Osteoblast (primary cell): ENCODE measurements at regions not wholly inside any gene's neighbourhood (a gene's known extent, or its start where the extent isn't known, plus 50 kb on each side); places are given as distances from the start of the nearest gene placed in this dataset.

Source experiments
- DNase-seq: peaks from one replicate; pipeline ENCODE4 v3.0.0; 2011; ENCODE audit warnings: low spot score, mixed read lengths; ENCODE audit not compliant: insufficient read length; ENCODE audit errors: missing footprints
- H2AFZ ChIP-seq: 2 replicates; pipeline ENCODE4 v1.6.0; 2011; ENCODE audit warnings: mild to moderate bottlenecking, low read length
- H3K27ac ChIP-seq: 2 replicates; pipeline ENCODE4 v1.5.1; 2011; ENCODE audit warnings: mild to moderate bottlenecking, low read depth, low read length, moderate library complexity
- H3K27me3 ChIP-seq: 2 replicates; pipeline ENCODE4 v1.6.0; 2012; ENCODE audit warnings: mild to moderate bottlenecking, control low read depth, inconsistent platforms, low read length, moderate library complexity; ENCODE audit not compliant: insufficient read depth
- H3K36me3 ChIP-seq: 2 replicates; pipeline ENCODE4 v1.5.1; 2011; ENCODE audit warnings: mild to moderate bottlenecking, low read length, control low read depth, moderate library complexity; ENCODE audit not compliant: insufficient read depth
- H3K4me1 ChIP-seq: 2 replicates; pipeline ENCODE4 v1.5.1; 2011; ENCODE audit warnings: mild to moderate bottlenecking, low read length, control low read depth, moderate library complexity; ENCODE audit not compliant: insufficient read depth
- H3K4me2 ChIP-seq: 2 replicates; pipeline ENCODE4 v1.6.0; 2011; ENCODE audit warnings: mild to moderate bottlenecking, low read length; ENCODE audit not compliant: insufficient read depth
- H3K4me3 ChIP-seq: fragments of 200-600 bp; sonication (generic); 3 replicates; pipeline ENCODE4 v1.5.1; 2012; ENCODE audit warnings: mild to moderate bottlenecking, low read length, inconsistent platforms; ENCODE audit not compliant: insufficient read depth
- H3K79me2 ChIP-seq: 2 replicates; pipeline ENCODE4 v1.6.0; 2012; ENCODE audit warnings: mild to moderate bottlenecking, low read length, control low read depth, inconsistent platforms; ENCODE audit not compliant: insufficient read depth
- H3K9me3 ChIP-seq: 2 replicates; pipeline ENCODE4 v1.5.1; 2011; ENCODE audit warnings: low read depth, low read length, control low read depth
- H4K20me1 ChIP-seq: 2 replicates; pipeline ENCODE4 v1.6.0; 2012; ENCODE audit warnings: mild to moderate bottlenecking, low read length, control low read depth; ENCODE audit not compliant: insufficient read depth
- TF ChIP-seq, protein P1 (sequence below): IDR thresholded peaks from 2 replicates; pipeline ENCODE4 v1.5.1; 2011; ENCODE audit warnings: mild to moderate bottlenecking, low read depth, low read length, moderate library complexity; ENCODE audit errors: extremely low read depth

DNA sequence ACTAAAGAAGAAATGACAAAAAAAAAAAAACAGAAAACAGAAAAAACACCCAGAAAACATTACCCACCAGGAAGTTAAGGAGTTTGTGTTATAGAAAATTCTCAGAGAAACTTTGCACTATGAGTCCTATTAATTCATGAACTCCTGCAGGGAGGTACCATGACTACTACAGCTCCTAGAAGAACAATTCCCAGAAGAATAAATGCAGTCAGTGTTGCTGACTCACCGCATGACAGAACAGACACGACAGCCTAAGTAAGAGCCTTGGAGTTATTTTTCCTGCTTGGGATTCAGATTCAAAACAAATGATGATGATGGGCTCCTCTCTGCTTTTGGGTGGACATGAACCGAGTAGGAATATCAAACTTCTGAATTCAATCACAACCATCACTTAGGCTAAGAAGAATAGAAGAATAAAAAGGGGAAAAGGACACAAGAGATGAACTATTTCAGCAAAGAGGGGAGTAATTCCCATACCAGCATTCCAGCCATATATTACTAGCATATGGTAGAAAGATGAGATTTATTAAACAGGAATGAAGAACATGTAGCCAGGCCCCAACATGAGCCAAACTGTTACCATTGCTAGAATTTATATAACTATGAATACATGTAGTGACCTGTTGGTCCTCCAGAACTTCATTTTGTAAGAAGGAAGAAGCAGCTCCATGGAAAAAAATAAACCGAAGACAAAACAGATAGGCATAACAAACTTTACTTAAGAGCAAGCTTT lies 209.6 kb upstream of the PDE4D start:
- Histone ChIP-seq H3K4me1 (no peaks in the 10 kb centered on the region), H3K4me2 (no peak overlapping the region), H3K4me3 (no peak overlapping the region), H3K36me3 (no peaks in the 10 kb centered on the region), H3K79me2 (no peaks in the 10 kb centered on the region), H3K27me3 (no peaks in the 10 kb centered on the region), H3K27ac (no peak overlapping the region), H3K9me3 (no peaks in the 10 kb centered on the region), H2AFZ (no peak overlapping the region), H4K20me1 (no peaks in the 10 kb centered on the region)
- TF ChIP-seq, protein P1, sequence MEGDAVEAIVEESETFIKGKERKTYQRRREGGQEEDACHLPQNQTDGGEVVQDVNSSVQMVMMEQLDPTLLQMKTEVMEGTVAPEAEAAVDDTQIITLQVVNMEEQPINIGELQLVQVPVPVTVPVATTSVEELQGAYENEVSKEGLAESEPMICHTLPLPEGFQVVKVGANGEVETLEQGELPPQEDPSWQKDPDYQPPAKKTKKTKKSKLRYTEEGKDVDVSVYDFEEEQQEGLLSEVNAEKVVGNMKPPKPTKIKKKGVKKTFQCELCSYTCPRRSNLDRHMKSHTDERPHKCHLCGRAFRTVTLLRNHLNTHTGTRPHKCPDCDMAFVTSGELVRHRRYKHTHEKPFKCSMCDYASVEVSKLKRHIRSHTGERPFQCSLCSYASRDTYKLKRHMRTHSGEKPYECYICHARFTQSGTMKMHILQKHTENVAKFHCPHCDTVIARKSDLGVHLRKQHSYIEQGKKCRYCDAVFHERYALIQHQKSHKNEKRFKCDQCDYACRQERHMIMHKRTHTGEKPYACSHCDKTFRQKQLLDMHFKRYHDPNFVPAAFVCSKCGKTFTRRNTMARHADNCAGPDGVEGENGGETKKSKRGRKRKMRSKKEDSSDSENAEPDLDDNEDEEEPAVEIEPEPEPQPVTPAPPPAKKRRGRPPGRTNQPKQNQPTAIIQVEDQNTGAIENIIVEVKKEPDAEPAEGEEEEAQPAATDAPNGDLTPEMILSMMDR = no peak
- peak; percentile 55 for DNase-seq

DNA sequence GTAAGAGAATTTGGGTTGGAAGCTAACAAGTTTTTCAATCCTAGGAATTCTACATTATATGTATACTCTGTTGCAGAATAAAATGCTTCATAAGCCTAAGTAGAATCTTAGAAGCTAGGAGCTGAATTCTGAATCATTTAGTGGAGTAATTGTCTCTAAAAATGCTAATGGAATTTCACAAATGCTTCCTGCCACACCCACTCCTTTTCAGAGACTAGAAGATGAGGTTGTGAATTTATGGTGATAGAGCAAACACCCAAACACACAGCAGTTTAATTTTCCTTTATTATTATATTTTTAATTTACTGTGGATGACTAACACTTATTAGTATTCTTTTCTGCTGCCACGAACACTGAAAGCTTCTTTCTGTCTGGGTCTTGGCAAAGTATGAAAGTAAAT lies 208.0 kb upstream of the PDE4D start:
- Histone ChIP-seq H3K27ac (no peak overlapping the region), H3K27me3 (no peaks in the 10 kb centered on the region), H3K36me3 (no peaks in the 10 kb centered on the region), H2AFZ (no peak overlapping the region), H3K9me3 (no peaks in the 10 kb centered on the region), H3K4me1 (no peaks in the 10 kb centered on the region), H4K20me1 (no peaks in the 10 kb centered on the region), H3K4me3 (no peak overlapping the region), H3K79me2 (no peaks in the 10 kb centered on the region), H3K4me2 (no peak overlapping the region)
- no peak for DNase-seq
- TF ChIP-seq, protein P1 = no peak

DNA sequence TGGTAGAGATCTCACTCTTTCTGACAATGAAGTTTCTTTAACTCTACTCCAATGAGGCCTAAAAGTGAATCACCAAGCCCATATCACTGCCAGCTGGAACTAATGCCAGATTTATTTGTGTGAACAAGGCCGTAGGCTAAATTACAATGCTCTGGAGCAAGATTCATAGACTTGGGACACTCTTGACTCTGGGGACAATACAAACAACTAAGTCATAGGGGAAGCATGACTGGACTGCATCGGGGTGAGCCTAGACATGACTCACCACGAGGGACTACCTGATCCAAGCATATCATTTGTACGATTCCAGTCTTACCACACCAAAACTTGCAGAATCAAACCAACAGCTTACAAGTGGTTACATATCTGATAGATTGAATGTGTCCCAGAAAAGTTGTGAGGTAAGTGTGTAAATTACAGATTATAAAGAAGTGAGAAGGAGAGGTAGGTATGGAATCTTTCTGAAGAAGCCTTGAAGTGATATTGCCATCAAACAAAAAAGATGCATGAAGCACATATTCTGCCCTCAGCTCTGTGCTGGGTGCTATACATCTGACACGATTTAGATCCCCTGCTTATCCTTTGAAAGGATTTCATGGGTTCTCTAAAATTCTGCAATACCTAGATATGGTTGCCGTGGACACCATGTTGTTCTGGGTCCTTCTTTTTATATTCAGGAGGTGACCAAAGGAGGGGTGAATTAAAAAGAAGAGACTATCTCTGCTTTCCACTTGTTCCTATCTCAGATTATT lies 199.3 kb upstream of the PDE4D start:
- H3K4me3 ChIP-seq = no peak overlapping the region
- no peaks in the 10 kb centered on the region for H3K4me1 ChIP-seq
- no peak overlapping the region for H3K4me2 ChIP-seq
- no peaks in the 10 kb centered on the region for H3K36me3 ChIP-seq
- H2AFZ ChIP-seq = no peak overlapping the region
- H3K27me3 ChIP-seq = no peaks in the 10 kb centered on the region
- TF ChIP-seq, protein P1 = no peak
- H4K20me1 ChIP-seq = no peaks in the 10 kb centered on the region
- H3K79me2 ChIP-seq = no peaks in the 10 kb centered on the region
- H3K27ac ChIP-seq = no peak overlapping the region
- peak; percentile 69 for DNase-seq
- no peaks in the 10 kb centered on the region for H3K9me3 ChIP-seq

DNA sequence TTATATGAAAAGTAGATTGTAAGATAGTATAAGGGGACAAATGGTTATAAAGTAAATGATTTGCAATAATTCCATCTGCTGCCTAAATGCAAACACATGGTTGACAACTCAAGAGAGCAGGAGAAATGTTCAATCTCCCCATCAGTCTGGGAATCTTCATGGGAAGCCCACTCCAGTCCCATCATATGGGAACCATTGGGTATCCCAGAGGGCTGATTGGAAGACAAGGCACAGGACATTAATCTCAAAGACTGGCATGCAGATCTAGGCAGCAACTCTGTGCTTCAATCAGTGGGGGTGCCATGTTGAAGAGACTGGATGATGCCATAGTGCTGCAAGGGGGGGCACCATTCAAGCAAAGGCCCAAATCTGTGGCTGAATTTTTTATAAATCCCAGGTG lies 193.1 kb upstream of the PDE4D start:
- no peak overlapping the region for H2AFZ ChIP-seq
- H3K4me1 ChIP-seq = no peaks in the 10 kb centered on the region
- H3K36me3 ChIP-seq = no peaks in the 10 kb centered on the region
- no peak for DNase-seq
- no peaks in the 10 kb centered on the region for H4K20me1 ChIP-seq
- no peak overlapping the region for H3K4me2 ChIP-seq
- no peaks in the 10 kb centered on the region for H3K79me2 ChIP-seq
- no peak overlapping the region for H3K27ac ChIP-seq
- TF ChIP-seq, protein P1 = no peak
- no peaks in the 10 kb centered on the region for H3K27me3 ChIP-seq
- no peak overlapping the region for H3K4me3 ChIP-seq
- peaks cover 2% of the 10 kb centered on the region for H3K9me3 ChIP-seq
